Stomach (tissue), 4 donors: ENCODE measurements at regions not wholly inside any gene's neighbourhood (a gene's known extent, or its start where the extent isn't known, plus 50 kb on each side); places are given as distances from the start of the nearest gene placed in this dataset.

Source experiments
- EP300 ChIP-seq: sonication (generic); formaldehyde crosslinking; IDR thresholded peaks from one replicate; pipeline ENCODE4 v1.6.1; 2017; ENCODE audit warnings: antibody characterized with exemption
- POLR2AphosphoS5 ChIP-seq, 3 donors: sonication (generic); formaldehyde crosslinking; IDR thresholded peaks; one replicate each; pipeline ENCODE4 v1.6.1; 2016; ENCODE audit warnings: antibody characterized with exemption in 3 of 3

DNA sequence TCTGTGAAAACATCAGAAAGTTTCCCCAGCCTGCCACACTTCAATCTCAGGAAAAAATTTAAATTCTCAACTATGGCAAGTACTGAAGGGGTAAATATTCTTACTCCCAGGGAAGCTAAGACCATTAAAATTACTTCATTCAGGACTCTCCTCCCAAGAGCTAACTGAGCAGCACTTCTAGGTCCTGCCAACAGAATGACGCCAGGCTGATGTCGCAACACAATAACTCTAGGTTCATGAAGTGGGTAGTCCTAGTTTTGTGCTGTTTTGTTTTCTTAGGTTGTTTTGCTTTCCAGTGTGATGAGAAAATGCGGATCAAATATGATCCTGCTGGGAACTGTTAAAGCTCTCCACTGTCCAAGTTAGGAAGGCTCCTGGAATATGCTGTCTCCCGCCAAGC, 180.0 kb downstream of the NKX6-1 start:
- TF ChIP-seq POLR2AphosphoS5 (IDR thresholded peaks at IDR 0.05): no peak
- no peak for TF ChIP-seq EP300
